ENCODE measurements at regions not wholly inside any gene's neighbourhood (a gene's known extent, or its start where the extent isn't known, plus 50 kb on each side); places are given as distances from the start of the nearest gene placed in this dataset.

DNA sequence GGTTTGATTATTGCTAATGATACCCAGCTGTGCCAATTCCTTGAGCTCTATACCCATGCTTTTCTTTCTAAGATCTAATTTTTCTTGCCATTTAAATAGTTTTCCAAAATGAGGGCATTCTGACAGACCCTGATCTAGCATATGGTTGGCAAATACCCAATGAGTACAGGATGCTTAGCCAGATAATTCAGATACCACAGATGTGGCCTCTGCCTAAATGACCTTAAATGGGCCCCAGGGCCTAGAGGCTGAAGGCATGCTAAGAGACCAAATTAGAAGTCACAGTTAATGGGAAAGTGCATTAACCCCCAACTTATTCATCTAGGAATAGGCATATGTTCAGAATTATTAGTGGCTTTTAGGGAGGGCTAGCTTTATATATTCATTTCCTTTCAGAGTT is 122.3 kb upstream of the CNOT2 start:
- no peaks in the 10 kb centered on the region for H3K4me1 ChIP-seq
- no peak overlapping the region for H3K4me3 ChIP-seq
- H3K36me3 ChIP-seq = no peaks in the 10 kb centered on the region
- H3K9me3 ChIP-seq = no peaks in the 10 kb centered on the region
- intact Hi-C loops (cut with DNase I) = no loop called here
- ATAC-seq = no peak
- TF ChIP-seq POLR2A (IDR thresholded peaks at IDR 0.05) = no peak
- TF ChIP-seq, protein P1, sequence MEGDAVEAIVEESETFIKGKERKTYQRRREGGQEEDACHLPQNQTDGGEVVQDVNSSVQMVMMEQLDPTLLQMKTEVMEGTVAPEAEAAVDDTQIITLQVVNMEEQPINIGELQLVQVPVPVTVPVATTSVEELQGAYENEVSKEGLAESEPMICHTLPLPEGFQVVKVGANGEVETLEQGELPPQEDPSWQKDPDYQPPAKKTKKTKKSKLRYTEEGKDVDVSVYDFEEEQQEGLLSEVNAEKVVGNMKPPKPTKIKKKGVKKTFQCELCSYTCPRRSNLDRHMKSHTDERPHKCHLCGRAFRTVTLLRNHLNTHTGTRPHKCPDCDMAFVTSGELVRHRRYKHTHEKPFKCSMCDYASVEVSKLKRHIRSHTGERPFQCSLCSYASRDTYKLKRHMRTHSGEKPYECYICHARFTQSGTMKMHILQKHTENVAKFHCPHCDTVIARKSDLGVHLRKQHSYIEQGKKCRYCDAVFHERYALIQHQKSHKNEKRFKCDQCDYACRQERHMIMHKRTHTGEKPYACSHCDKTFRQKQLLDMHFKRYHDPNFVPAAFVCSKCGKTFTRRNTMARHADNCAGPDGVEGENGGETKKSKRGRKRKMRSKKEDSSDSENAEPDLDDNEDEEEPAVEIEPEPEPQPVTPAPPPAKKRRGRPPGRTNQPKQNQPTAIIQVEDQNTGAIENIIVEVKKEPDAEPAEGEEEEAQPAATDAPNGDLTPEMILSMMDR (IDR thresholded peaks at IDR 0.05) = no peak
- DNase-seq = no peak
- H3K27ac ChIP-seq = no peak overlapping the region
- no peaks in the 10 kb centered on the region for H3K27me3 ChIP-seq

DNA sequence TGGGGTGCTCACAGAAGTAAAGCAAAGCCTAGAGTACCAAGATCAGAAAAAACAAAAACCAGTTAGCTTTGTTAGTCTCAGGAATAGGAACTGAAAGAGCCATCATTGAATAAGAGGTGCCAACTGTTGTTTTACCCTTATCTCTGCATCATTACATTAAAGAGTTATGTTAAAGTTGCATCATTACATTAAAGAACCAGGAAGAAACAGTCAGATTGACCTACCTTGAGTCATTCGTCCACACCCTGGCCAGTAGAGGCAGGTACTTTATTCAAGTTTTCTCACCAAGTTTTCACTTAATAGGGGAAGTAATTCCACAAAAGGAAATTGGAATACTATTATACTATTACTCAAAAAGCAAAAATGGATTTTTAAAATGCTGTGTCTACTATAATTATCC is 121.7 kb upstream of the CNOT2 start:
- Histone ChIP-seq H3K27ac (no peak overlapping the region), H3K4me1 (no peaks in the 10 kb centered on the region), H3K9me3 (no peaks in the 10 kb centered on the region), H3K27me3 (no peaks in the 10 kb centered on the region), H3K4me3 (no peak overlapping the region), H3K36me3 (no peaks in the 10 kb centered on the region)
- ATAC-seq (no peak), DNase-seq (no peak)
- TF ChIP-seq, protein P1 (IDR thresholded peaks at IDR 0.05) = no peak
- no peak for TF ChIP-seq POLR2A (IDR thresholded peaks at IDR 0.05)
- WGBS, 4 donors = 85 to 97% (median 95%) methylated on average over 1 of the region's 1 CpG
- intact Hi-C loops (cut with DNase I) = no loop called here

DNA sequence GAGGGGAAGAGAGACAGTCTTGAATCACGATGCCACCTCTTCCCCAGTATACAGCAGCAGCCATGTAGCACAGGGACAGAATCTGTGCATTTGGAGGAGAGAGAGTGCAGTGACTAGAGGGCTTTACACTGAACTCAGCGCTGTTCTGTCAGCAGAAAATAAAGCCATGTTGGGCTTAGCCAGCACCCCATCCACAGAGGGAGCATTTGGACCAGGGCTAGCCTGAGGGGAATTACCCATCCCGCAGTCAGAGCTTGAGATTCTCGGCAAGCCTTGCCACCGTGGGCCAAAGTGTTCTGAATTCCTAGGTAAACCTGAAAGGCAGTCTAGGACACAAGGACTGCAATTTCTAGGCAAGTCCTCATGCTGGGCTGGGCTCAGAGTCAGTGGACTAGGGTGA is 120.4 kb upstream of the CNOT2 start:
- DNase-seq = no peak
- WGBS, 4 donors = 78 to 88% (median 84%) methylated on average over 5 of the region's 5 CpGs
- no peaks in the 10 kb centered on the region for H3K9me3 ChIP-seq
- no peaks in the 10 kb centered on the region for H3K36me3 ChIP-seq
- no peak overlapping the region for H3K4me3 ChIP-seq
- H3K4me1 ChIP-seq = no peaks in the 10 kb centered on the region
- TF ChIP-seq, protein P1 (IDR thresholded peaks at IDR 0.05) = no peak
- no peak for TF ChIP-seq POLR2A (IDR thresholded peaks at IDR 0.05)
- intact Hi-C loops (cut with DNase I) = no loop called here
- H3K27ac ChIP-seq = no peak overlapping the region
- H3K27me3 ChIP-seq = no peaks in the 10 kb centered on the region
- ATAC-seq = no peak

- H3K27ac ChIP-seq = no peak overlapping the region
- intact Hi-C loops (cut with DNase I) = no loop called here
- no peak for TF ChIP-seq POLR2A (IDR thresholded peaks at IDR 0.05)
- TF ChIP-seq, protein P1 (IDR thresholded peaks at IDR 0.05) = no peak
- H3K27me3 ChIP-seq = no peaks in the 10 kb centered on the region
- no peak overlapping the region for H3K4me3 ChIP-seq
- peaks cover 0 to 11% (median 3%) of the 10 kb centered on the region in 12 donors for H3K9me3 ChIP-seq
- no peak for ATAC-seq
- 69 to 83% (median 79%) methylated on average over 2 of the region's 2 CpGs for WGBS, 4 donors
- H3K36me3 ChIP-seq = no peaks in the 10 kb centered on the region
- no peaks in the 10 kb centered on the region for H3K4me1 ChIP-seq
- DNase-seq = no peak
Observed at GRCh38 chr12:70149013-70149412, 94.2 kb upstream of the CNOT2 start.
